CD4-positive, alpha-beta T cell (primary cell): ENCODE measurements at regions not wholly inside any gene's neighbourhood (a gene's known extent, or its start where the extent isn't known, plus 50 kb on each side); places are given as distances from the start of the nearest gene placed in this dataset.

Experiments
- ATAC-seq: fragments of 200-7000 bp; cut with Tn5 transposase; one replicate; pipeline ENCODE4 v1.10.0; 2022; ENCODE audit warnings: mild to moderate bottlenecking; ENCODE audit not compliant: poor library complexity
- CTCF ChIA-PET: fragments of 350-600 bp; sonication (Branson Sonifier 250); formaldehyde crosslinking; loops from one replicate; lab custom pipeline; 2021; ENCODE audit warnings: antibody characterized with exemption, inconsistent platforms; lab: Charles Lee
- POLR2A ChIA-PET: fragments of 350-600 bp; sonication (Branson Sonifier 250); formaldehyde crosslinking; loops from one replicate; lab custom pipeline; 2021; ENCODE audit warnings: antibody characterized with exemption, inconsistent platforms; lab: Charles Lee
- DNase-seq, 14 experiments: peaks; one replicate each; pipeline ENCODE4 v3.0.0-alpha.2; 2013 to 2020; ENCODE audit warnings: mixed read lengths in 2 of 14
- H3K27ac ChIP-seq, 2 donors: one replicate each; pipeline versions ENCODE4 v1.5.1 to v1.7.0; 2013; ENCODE audit warnings: low read length in 2 of 2, low read depth in 1 of 2, mild to moderate bottlenecking in 1 of 2
- H3K27me3 ChIP-seq, 2 experiments: 1 replicate in 1 of 2; 2 replicates in 1 of 2; pipeline versions ENCODE4 v1.6.1 to v1.7.0; 2013; ENCODE audit warnings: low read length in 2 of 2, control low read depth in 1 of 2, mild to moderate bottlenecking in 1 of 2, moderate library complexity in 1 of 2; ENCODE audit not compliant: insufficient read depth in 2 of 2, control insufficient read depth in 1 of 2
- H3K36me3 ChIP-seq: one replicate; pipeline ENCODE4 v1.6.1; 2013; ENCODE audit warnings: low read length, control low read depth; ENCODE audit not compliant: insufficient read depth
- H3K4me1 ChIP-seq: one replicate; pipeline ENCODE4 v1.6.1; 2013; ENCODE audit warnings: low read length, control low read depth; ENCODE audit not compliant: insufficient read depth
- H3K4me3 ChIP-seq: one replicate; pipeline ENCODE4 v1.5.1; 2013; ENCODE audit warnings: mild to moderate bottlenecking, low read length, moderate library complexity
- H3K9me3 ChIP-seq, 2 experiments: 1 replicate in 1 of 2; 2 replicates in 1 of 2; pipeline versions ENCODE4 v1.6.1 to v1.7.0; 2013; ENCODE audit warnings: low read length in 2 of 2, mild to moderate bottlenecking in 2 of 2, control low read depth in 1 of 2, moderate library complexity in 1 of 2; ENCODE audit not compliant: control insufficient read depth in 1 of 2, insufficient read depth in 1 of 2
- H3K27ac Mint-ChIP-seq: one replicate; pipeline ENCODE4 v1.8.0; 2020; ENCODE audit warnings: mixed read lengths
- H3K27me3 Mint-ChIP-seq: one replicate; pipeline ENCODE4 v1.8.0; 2021; ENCODE audit warnings: mixed read lengths
- H3K36me3 Mint-ChIP-seq: one replicate; pipeline ENCODE4 v1.8.0; 2021; ENCODE audit warnings: low read depth, mixed read lengths
- H3K4me1 Mint-ChIP-seq: one replicate; pipeline ENCODE4 v1.8.0; 2021; ENCODE audit warnings: low read depth, mixed read lengths
- H3K4me3 Mint-ChIP-seq: one replicate; pipeline ENCODE4 v1.8.0; 2020; ENCODE audit warnings: mild to moderate bottlenecking, mixed read lengths
- H3K9me3 Mint-ChIP-seq: one replicate; pipeline ENCODE4 v1.8.0; 2020; ENCODE audit warnings: mixed read lengths
- intact Hi-C, 2 experiments: fragments of 100-400 bp; cut with DNase I in 1 of 2; cut with micrococcal nuclease in 1 of 2; formaldehyde crosslinking; loops; one replicate each; pipeline versions ENCODE4 v1.15.1 to v1.9.0; 2023 to 2025; cut with DNase I, micrococcal nuclease
- TF ChIP-seq, protein P1 (sequence below): fragments of 200-600 bp; IDR thresholded peaks from one replicate; pipeline ENCODE4 v1.8.0; 2022; ENCODE audit warnings: antibody characterized with exemption, mild to moderate bottlenecking

DNA sequence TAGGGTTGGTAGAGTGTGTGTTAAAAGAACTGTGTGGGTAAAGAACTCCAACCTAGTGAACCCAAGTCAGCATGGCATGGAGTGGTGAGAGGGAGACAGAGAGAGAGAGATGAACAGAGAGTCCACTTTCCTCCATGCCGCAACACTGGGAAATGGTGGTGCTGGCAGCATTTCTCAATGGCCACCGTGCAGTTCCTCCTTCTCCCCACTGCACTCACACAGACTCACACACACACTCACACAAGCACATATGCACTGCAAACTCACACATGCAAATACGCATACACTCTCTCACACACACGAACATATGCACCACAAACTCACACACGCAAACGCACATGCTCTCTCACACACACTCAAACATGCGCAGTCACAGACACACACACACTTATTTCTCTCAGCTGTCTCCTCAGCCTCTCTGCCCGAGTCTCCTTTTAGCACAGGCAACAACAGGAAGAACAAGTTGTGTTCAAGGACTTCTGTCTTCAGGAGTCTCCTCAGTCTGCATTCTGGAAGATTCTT, 66.5 kb upstream of the LY86 start:
- ChIA-PET CTCF (interaction anchor here (0.9 kb wide), 1 partner anchor 10 kb away, joined by 3 read pairs; no protein-coding TSS in a partner anchor), POLR2A (no interaction called here)
- TF ChIP-seq, protein P1, sequence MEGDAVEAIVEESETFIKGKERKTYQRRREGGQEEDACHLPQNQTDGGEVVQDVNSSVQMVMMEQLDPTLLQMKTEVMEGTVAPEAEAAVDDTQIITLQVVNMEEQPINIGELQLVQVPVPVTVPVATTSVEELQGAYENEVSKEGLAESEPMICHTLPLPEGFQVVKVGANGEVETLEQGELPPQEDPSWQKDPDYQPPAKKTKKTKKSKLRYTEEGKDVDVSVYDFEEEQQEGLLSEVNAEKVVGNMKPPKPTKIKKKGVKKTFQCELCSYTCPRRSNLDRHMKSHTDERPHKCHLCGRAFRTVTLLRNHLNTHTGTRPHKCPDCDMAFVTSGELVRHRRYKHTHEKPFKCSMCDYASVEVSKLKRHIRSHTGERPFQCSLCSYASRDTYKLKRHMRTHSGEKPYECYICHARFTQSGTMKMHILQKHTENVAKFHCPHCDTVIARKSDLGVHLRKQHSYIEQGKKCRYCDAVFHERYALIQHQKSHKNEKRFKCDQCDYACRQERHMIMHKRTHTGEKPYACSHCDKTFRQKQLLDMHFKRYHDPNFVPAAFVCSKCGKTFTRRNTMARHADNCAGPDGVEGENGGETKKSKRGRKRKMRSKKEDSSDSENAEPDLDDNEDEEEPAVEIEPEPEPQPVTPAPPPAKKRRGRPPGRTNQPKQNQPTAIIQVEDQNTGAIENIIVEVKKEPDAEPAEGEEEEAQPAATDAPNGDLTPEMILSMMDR: no peak
- H3K27me3 ChIP-seq: peaks cover 7 to 20% of the 10 kb centered on the region in 2 experiments
- no peak for ATAC-seq
- H3K27ac Mint-ChIP-seq: no peak overlapping the region
- no peak overlapping the region for H3K27ac ChIP-seq
- H3K4me3 ChIP-seq: no peak overlapping the region
- peaks cover 7% of the 10 kb centered on the region for H3K4me1 Mint-ChIP-seq
- H3K27me3 Mint-ChIP-seq: peaks cover 61% of the 10 kb centered on the region
- H3K36me3 Mint-ChIP-seq: no peaks in the 10 kb centered on the region
- H3K36me3 ChIP-seq: no peaks in the 10 kb centered on the region
- H3K4me1 ChIP-seq: no peaks in the 10 kb centered on the region
- intact Hi-C loops: no loop called here
- no peaks in the 10 kb centered on the region for H3K9me3 Mint-ChIP-seq
- no peak overlapping the region for H3K4me3 Mint-ChIP-seq
- no peaks in the 10 kb centered on the region for H3K9me3 ChIP-seq
- DNase-seq: no peak

DNA sequence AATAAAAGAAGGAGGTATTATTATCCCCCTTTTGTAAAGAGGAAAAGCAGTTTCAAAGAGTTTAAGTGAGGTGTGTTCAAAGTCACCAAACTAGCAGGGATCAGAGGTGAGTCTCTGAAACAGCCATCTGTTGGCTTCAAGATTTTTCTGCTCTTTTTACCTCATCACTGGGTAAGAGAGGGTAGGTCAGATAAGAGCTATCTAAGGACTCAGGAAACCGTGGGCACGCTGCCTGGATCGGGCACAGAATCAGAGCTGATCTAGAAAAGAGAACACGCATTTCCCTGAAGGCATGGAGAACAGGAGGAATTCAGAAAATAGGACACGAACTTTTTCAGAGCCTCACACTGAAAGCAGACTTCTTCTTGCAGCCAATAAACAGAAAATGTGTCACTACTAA, 65.8 kb upstream of the LY86 start:
- Histone ChIP-seq H3K4me1 (no peaks in the 10 kb centered on the region), H3K36me3 (no peaks in the 10 kb centered on the region), H3K4me3 (no peak overlapping the region), H3K27ac (no peak overlapping the region), H3K27me3 (peaks cover 5 to 20% of the 10 kb centered on the region in 2 experiments), H3K9me3 (no peaks in the 10 kb centered on the region)
- intact Hi-C loops: no loop called here
- DNase-seq: no peak
- no peak overlapping the region for H3K27ac Mint-ChIP-seq
- H3K9me3 Mint-ChIP-seq: no peaks in the 10 kb centered on the region
- no peak for ATAC-seq
- TF ChIP-seq, protein P1: no peak
- ChIA-PET CTCF (interaction anchor here (0.9 kb wide), 1 partner anchor 11 kb away, joined by 3 read pairs; no protein-coding TSS in a partner anchor), POLR2A (no interaction called here)
- H3K27me3 Mint-ChIP-seq: peaks cover 68% of the 10 kb centered on the region
- no peak overlapping the region for H3K4me3 Mint-ChIP-seq
- no peaks in the 10 kb centered on the region for H3K36me3 Mint-ChIP-seq
- peaks cover 7% of the 10 kb centered on the region for H3K4me1 Mint-ChIP-seq

DNA sequence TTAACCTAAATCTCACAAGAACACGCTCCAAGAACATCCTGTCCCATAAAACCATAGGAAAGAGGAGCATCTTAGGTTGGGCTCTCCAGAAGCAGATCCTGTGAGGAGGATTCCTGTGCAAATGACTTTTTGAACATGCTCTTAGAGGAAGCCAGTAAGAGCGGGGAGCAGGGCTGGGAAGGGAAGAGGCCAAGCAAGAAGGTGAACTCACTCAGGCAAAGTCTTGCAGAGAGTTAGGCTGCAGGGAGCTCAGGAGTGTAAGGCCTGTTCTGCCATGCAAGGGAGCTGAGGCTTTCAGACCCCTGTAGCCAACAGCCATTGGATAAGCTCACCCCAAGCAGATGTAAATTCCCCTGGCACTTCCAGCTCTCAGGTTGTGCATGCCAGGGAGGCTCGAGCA, 63.6 kb upstream of the LY86 start:
- POLR2A ChIA-PET: no interaction called here
- no peaks in the 10 kb centered on the region for H3K36me3 Mint-ChIP-seq
- peaks cover 72% of the 10 kb centered on the region for H3K27me3 Mint-ChIP-seq

More for the DNA sequence above, 63.6 kb upstream of the LY86 start:
- TF ChIP-seq, protein P1: no peak
- no peak overlapping the region for H3K4me3 ChIP-seq
- H3K27ac Mint-ChIP-seq: no peak overlapping the region
- H3K4me1 ChIP-seq: no peaks in the 10 kb centered on the region
- intact Hi-C loops: no loop called here
- DNase-seq (no peak), ATAC-seq (no peak)
- H3K4me1 Mint-ChIP-seq: no peaks in the 10 kb centered on the region
- CTCF ChIA-PET: no interaction called here
- H3K4me3 Mint-ChIP-seq: no peak overlapping the region
- no peak overlapping the region for H3K27ac ChIP-seq
- no peaks in the 10 kb centered on the region for H3K9me3 ChIP-seq
- H3K9me3 Mint-ChIP-seq: no peaks in the 10 kb centered on the region
- peaks cover 9 to 21% of the 10 kb centered on the region in 2 experiments for H3K27me3 ChIP-seq
- H3K36me3 ChIP-seq: no peaks in the 10 kb centered on the region
